Activated naive CD8-positive, alpha-beta T cell treated with anti-CD3 and anti-CD28 coated beads for 36 hours (primary cell): ENCODE measurements at regions not wholly inside any gene's neighbourhood (a gene's known extent, or its start where the extent isn't known, plus 50 kb on each side); places are given as distances from the start of the nearest gene placed in this dataset.

Experiments
- DNase-seq: peaks from one replicate; pipeline ENCODE4 v3.0.0; 2021
- H3K27ac Mint-ChIP-seq: one replicate; pipeline ENCODE4 v1.8.0; 2022; ENCODE audit warnings: mild to moderate bottlenecking, moderate library complexity, mixed read lengths
- H3K27me3 Mint-ChIP-seq: one replicate; pipeline ENCODE4 v1.8.0; 2022; ENCODE audit warnings: mild to moderate bottlenecking, mixed read lengths
- H3K36me3 Mint-ChIP-seq: one replicate; pipeline ENCODE4 v1.8.0; 2021; ENCODE audit warnings: mild to moderate bottlenecking, mixed read lengths
- H3K4me1 Mint-ChIP-seq: one replicate; pipeline ENCODE4 v1.8.0; 2021; ENCODE audit warnings: mixed read lengths
- H3K4me3 Mint-ChIP-seq: one replicate; pipeline ENCODE4 v1.8.0; 2022; ENCODE audit warnings: mild to moderate bottlenecking, moderate library complexity, mixed read lengths
- H3K9me3 Mint-ChIP-seq: one replicate; pipeline ENCODE4 v1.8.0; 2022; ENCODE audit warnings: mixed read lengths

GRCh38 chr9:129386812-129387177, 208.7 kb upstream of the IER5L start:
- no peaks in the 10 kb centered on the region for H3K27me3 Mint-ChIP-seq
- no peak for DNase-seq
- H3K4me3 Mint-ChIP-seq: no peak overlapping the region
- no peaks in the 10 kb centered on the region for H3K9me3 Mint-ChIP-seq
- H3K4me1 Mint-ChIP-seq: peaks cover 20% of the 10 kb centered on the region
- H3K36me3 Mint-ChIP-seq: no peaks in the 10 kb centered on the region
- no peak overlapping the region for H3K27ac Mint-ChIP-seq

- H3K36me3 Mint-ChIP-seq: no peaks in the 10 kb centered on the region
- peaks cover 20% of the 10 kb centered on the region for H3K4me1 Mint-ChIP-seq
- peak overlapping the region; percentile 30 for H3K27ac Mint-ChIP-seq
- H3K9me3 Mint-ChIP-seq: no peaks in the 10 kb centered on the region
- no peaks in the 10 kb centered on the region for H3K27me3 Mint-ChIP-seq
- DNase-seq: no peak
- no peak overlapping the region for H3K4me3 Mint-ChIP-seq
These were observed 207.3 kb upstream of the IER5L start for GRCh38 chr9:129385211-129385934.

DNA sequence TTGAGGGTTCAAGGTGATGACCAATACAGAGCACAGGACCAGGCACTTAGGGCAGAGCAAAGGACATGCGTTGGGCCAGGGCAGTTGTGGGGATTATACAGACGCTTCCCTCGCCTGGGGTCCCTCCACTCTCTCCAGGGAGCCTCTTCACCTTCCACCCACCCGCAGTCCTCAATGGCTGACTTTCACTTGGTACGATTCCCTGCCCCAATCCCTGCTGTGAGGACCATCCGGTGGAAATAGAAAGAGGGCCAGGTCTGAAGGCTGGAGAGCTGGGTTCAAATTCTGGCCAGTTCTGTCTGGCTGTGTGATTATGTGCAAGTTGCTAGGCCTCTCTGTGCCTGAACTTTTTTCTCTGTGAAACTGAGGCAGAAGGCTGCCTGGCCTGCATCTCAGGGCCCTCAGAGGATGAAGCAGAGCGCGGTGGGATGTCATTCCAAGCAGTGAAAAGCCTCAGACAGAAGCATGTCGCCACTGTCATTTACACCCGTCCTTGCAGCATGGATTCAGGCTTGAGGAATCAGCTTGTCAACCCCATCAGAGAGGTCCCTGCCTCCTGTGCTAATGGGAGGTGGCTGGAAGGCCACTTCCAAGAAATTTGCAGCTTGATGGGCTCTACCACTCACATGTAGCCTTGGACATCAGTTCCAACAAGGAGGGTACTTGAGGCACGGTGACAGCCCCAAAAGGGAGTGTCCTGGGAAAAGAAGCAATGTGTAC, 206.6 kb upstream of the IER5L start:
- DNase-seq: no peak
- H3K4me1 Mint-ChIP-seq: peaks cover 20% of the 10 kb centered on the region
- H3K27ac Mint-ChIP-seq: peak overlapping the region; percentile 85
- no peaks in the 10 kb centered on the region for H3K27me3 Mint-ChIP-seq
- H3K4me3 Mint-ChIP-seq: peak overlapping the region; percentile 76
- no peaks in the 10 kb centered on the region for H3K36me3 Mint-ChIP-seq
- H3K9me3 Mint-ChIP-seq: no peaks in the 10 kb centered on the region

GRCh38 chr9:129383561-129384490, 205.8 kb upstream of the IER5L start:
- Mint-ChIP-seq H3K4me1 (peaks cover 20% of the 10 kb centered on the region), H3K4me3 (peak overlapping the region; percentile 76), H3K27ac (peak overlapping the region; percentile 85), H3K9me3 (no peaks in the 10 kb centered on the region), H3K36me3 (no peaks in the 10 kb centered on the region), H3K27me3 (no peaks in the 10 kb centered on the region)
- peak; percentile 78 for DNase-seq

- Mint-ChIP-seq H3K4me3 (peak overlapping the region; percentile 76), H3K27me3 (no peaks in the 10 kb centered on the region), H3K4me1 (peaks cover 17% of the 10 kb centered on the region), H3K9me3 (no peaks in the 10 kb centered on the region), H3K27ac (peak overlapping the region; percentile 67), H3K36me3 (no peaks in the 10 kb centered on the region)
- DNase-seq: no peak
These were observed 205.0 kb upstream of the IER5L start for GRCh38 chr9:129383019-129383560.

- Mint-ChIP-seq H3K27me3 (no peaks in the 10 kb centered on the region), H3K4me1 (peaks cover 17% of the 10 kb centered on the region), H3K4me3 (peak overlapping the region; percentile 76), H3K36me3 (no peaks in the 10 kb centered on the region), H3K27ac (peak overlapping the region; percentile 67), H3K9me3 (no peaks in the 10 kb centered on the region)
- no peak for DNase-seq
These were observed 204.4 kb upstream of the IER5L start for GRCh38 chr9:129382281-129383018.

DNA sequence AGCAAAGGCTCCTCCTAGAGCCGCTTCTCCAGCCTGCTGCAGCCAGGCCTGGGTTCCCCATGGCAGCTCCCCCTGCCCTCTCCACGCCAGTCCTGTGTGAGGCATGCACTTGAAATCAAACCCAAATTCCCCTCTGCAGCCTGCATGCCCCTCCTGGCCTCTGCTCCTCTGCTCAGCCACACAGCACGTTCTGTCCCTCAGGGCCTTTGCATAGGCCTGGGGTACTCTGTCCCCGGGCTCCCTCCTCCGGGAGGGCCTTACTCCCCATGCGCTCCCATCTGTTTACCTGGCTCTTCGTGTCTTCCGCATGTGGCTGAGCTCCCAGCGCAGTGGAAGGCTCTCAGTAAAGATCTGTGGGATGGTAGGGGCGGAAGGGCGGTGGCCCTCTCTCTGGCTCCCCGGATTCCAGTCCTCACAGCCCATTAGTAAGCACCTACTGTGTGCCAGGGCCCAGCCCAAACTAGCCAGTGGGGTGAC, 203.5 kb upstream of the IER5L start:
- no peaks in the 10 kb centered on the region for H3K9me3 Mint-ChIP-seq
- H3K4me1 Mint-ChIP-seq: peaks cover 17% of the 10 kb centered on the region
- DNase-seq: no peak
- no peaks in the 10 kb centered on the region for H3K27me3 Mint-ChIP-seq
- no peak overlapping the region for H3K27ac Mint-ChIP-seq
- no peak overlapping the region for H3K4me3 Mint-ChIP-seq
- H3K36me3 Mint-ChIP-seq: no peaks in the 10 kb centered on the region

DNA sequence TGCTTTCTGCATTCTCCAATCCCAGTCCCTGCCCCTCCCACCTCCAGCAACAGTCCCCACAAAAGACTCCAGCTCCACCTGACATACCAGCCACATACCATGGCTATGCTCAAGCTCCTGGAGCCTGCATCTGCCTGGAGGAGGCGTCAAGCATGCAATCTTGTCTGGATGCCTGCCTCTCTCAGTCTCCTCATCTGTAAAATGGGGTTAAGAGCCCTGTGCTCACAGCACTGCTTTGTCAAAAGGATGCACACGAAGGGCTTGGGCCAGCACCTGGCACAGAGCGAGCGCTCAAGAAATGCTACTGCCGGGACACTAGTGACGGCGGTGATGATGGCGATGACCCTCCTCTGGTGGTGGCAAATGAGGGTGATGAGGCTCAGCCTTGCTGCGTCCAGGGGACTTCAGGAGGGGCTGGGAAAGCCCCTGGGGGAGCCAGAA, 202.9 kb upstream of the IER5L start:
- DNase-seq: no peak
- no peaks in the 10 kb centered on the region for H3K9me3 Mint-ChIP-seq
- H3K4me3 Mint-ChIP-seq: no peak overlapping the region
- no peaks in the 10 kb centered on the region for H3K36me3 Mint-ChIP-seq
- no peaks in the 10 kb centered on the region for H3K27me3 Mint-ChIP-seq
- peaks cover 17% of the 10 kb centered on the region for H3K4me1 Mint-ChIP-seq
- no peak overlapping the region for H3K27ac Mint-ChIP-seq

GRCh38 chr9:129379886-129380285, 201.8 kb upstream of the IER5L start:
- Mint-ChIP-seq H3K27ac (no peak overlapping the region), H3K36me3 (no peaks in the 10 kb centered on the region), H3K27me3 (no peaks in the 10 kb centered on the region), H3K4me3 (no peak overlapping the region), H3K9me3 (no peaks in the 10 kb centered on the region), H3K4me1 (peaks cover 12% of the 10 kb centered on the region)
- DNase-seq: no peak

- Mint-ChIP-seq H3K4me1 (peaks cover 9% of the 10 kb centered on the region), H3K27me3 (no peaks in the 10 kb centered on the region), H3K9me3 (no peaks in the 10 kb centered on the region), H3K4me3 (no peak overlapping the region), H3K36me3 (no peaks in the 10 kb centered on the region), H3K27ac (no peak overlapping the region)
- no peak for DNase-seq
These were observed 201.2 kb upstream of the IER5L start for GRCh38 chr9:129379181-129379836.

DNA sequence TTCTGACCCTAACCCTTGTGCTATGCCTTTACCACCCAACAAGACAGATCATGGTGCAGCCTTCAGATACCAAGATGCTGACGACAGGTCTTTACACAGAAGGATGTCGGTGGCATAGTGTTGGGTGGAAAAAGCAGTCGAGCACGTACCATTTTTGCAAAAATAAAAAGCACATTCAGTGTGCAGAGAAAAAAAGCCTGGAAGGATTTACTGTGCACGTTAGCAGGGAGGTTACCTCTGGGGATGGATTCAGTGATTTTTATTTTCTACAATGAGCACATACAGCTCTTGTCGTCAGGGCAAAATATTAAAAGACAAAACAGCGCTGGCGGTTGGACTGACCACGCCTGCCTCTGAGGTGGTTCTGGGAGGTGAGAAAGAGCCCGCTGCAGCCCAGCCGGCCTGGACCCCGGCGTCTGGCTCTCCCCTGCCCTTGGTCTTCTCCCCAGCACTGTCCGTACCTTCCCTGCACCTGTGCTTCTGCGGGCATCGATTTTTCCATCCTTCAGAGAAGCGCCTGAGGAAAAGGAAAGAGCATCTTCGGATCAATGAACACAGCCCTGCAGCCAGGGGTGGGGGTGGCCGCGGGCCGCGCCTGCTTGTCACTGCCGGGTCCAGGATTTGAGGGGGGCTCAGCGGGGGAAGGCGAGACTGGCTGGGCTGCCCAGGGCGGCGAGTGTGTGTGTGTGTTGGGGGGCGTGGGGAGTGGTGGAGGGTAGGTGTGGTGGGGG, 200.0 kb upstream of the IER5L start:
- no peak for DNase-seq
- no peaks in the 10 kb centered on the region for H3K9me3 Mint-ChIP-seq
- H3K36me3 Mint-ChIP-seq: no peaks in the 10 kb centered on the region
- H3K27me3 Mint-ChIP-seq: no peaks in the 10 kb centered on the region
- H3K4me3 Mint-ChIP-seq: no peak overlapping the region
- H3K4me1 Mint-ChIP-seq: peaks cover 4% of the 10 kb centered on the region
- no peak overlapping the region for H3K27ac Mint-ChIP-seq

- DNase-seq: no peak
- no peaks in the 10 kb centered on the region for H3K9me3 Mint-ChIP-seq
- H3K4me1 Mint-ChIP-seq: no peaks in the 10 kb centered on the region
- H3K4me3 Mint-ChIP-seq: no peak overlapping the region
- no peaks in the 10 kb centered on the region for H3K36me3 Mint-ChIP-seq
- no peaks in the 10 kb centered on the region for H3K27me3 Mint-ChIP-seq
- no peak overlapping the region for H3K27ac Mint-ChIP-seq
These were observed 199.1 kb upstream of the IER5L start for GRCh38 chr9:129377181-129377580.

DNA sequence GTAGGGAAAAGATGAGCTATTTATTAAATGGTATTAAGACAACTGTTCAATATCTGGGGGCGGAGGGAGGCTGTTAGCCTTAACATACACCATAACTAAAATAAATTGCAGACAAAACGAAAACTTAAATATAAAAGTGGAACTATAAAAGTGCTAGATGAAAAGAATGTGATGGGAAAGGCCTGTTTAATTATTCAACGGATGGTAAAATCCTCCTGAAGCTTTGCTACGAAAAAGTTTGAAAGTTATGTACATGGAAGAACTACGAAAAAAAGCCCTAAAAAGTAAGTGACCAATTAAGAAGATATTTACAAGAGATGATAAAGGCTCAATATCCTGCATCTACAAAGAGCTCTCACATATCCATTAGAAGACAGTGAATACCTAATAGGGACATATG, 197.8 kb upstream of the IER5L start:
- Mint-ChIP-seq H3K36me3 (no peaks in the 10 kb centered on the region), H3K4me1 (no peaks in the 10 kb centered on the region), H3K27me3 (no peaks in the 10 kb centered on the region), H3K9me3 (no peaks in the 10 kb centered on the region), H3K27ac (no peak overlapping the region), H3K4me3 (no peak overlapping the region)
- DNase-seq: no peak
